SK-N-SH (cell line): ENCODE measurements at regions not wholly inside any gene's neighbourhood (a gene's known extent, or its start where the extent isn't known, plus 50 kb on each side); places are given as distances from the start of the nearest gene placed in this dataset.

Experiments used
- CHD2 ChIP-seq: fragments of 150-350 bp; IDR thresholded peaks from 2 replicates; pipeline ENCODE4 v1.6.1; 2018; ENCODE audit warnings: low read length; ENCODE audit not compliant: partially characterized antibody
- EZH2phosphoT487 ChIP-seq: fragments of 200-600 bp; sonication (generic); IDR thresholded peaks from 2 replicates; pipeline ENCODE4 v1.6.1; 2017; ENCODE audit warnings: low read depth, mixed run types, mild to moderate bottlenecking, antibody characterized with exemption, moderate library complexity, borderline replicate concordance
- FOXM1 ChIP-seq: IDR thresholded peaks from 2 replicates; pipeline ENCODE4 v1.4.0; 2012; ENCODE audit warnings: low read depth, mild to moderate bottlenecking
- GABPA ChIP-seq: IDR thresholded peaks from 2 replicates; pipeline ENCODE4 v1.4.0; 2012; ENCODE audit warnings: low read depth, mild to moderate bottlenecking
- POLR2AphosphoS5 ChIP-seq: IDR thresholded peaks from 2 replicates; pipeline ENCODE4 v1.6.1; 2012; ENCODE audit warnings: low read depth, low read length
- RFX5 ChIP-seq: IDR thresholded peaks from 2 replicates; pipeline ENCODE4 v1.6.1; 2012; ENCODE audit warnings: mild to moderate bottlenecking, improper control_type of control experiment, low read length
- SIN3A ChIP-seq: IDR thresholded peaks from 2 replicates; pipeline ENCODE4 v1.6.1; 2012; ENCODE audit warnings: low read depth, mild to moderate bottlenecking, low read length, moderate library complexity, borderline replicate concordance
- SMC3 ChIP-seq: IDR thresholded peaks from 2 replicates; pipeline ENCODE4 v1.6.1; 2012; ENCODE audit warnings: low read depth, low read length, improper control_type of control experiment
- TEAD4 ChIP-seq: IDR thresholded peaks from 2 replicates; pipeline ENCODE4 v1.4.0; 2012; ENCODE audit warnings: mild to moderate bottlenecking, borderline replicate concordance; ENCODE audit not compliant: insufficient read depth
- TF ChIP-seq, protein P1 (sequence below): fragments of 200-600 bp; sonication (generic); IDR thresholded peaks from 2 replicates; pipeline ENCODE4 v1.6.1; 2017; ENCODE audit warnings: antibody characterized with exemption, mild to moderate bottlenecking, moderate library complexity
- TF ChIP-seq, protein P2 (sequence below): IDR thresholded peaks from 2 replicates; pipeline ENCODE4 v1.4.0; 2012; ENCODE audit warnings: low read depth

- TF ChIP-seq, protein P1, sequence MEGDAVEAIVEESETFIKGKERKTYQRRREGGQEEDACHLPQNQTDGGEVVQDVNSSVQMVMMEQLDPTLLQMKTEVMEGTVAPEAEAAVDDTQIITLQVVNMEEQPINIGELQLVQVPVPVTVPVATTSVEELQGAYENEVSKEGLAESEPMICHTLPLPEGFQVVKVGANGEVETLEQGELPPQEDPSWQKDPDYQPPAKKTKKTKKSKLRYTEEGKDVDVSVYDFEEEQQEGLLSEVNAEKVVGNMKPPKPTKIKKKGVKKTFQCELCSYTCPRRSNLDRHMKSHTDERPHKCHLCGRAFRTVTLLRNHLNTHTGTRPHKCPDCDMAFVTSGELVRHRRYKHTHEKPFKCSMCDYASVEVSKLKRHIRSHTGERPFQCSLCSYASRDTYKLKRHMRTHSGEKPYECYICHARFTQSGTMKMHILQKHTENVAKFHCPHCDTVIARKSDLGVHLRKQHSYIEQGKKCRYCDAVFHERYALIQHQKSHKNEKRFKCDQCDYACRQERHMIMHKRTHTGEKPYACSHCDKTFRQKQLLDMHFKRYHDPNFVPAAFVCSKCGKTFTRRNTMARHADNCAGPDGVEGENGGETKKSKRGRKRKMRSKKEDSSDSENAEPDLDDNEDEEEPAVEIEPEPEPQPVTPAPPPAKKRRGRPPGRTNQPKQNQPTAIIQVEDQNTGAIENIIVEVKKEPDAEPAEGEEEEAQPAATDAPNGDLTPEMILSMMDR: no peak
- no peak for TF ChIP-seq TEAD4
- TF ChIP-seq SMC3: no peak
- TF ChIP-seq, protein P2, sequence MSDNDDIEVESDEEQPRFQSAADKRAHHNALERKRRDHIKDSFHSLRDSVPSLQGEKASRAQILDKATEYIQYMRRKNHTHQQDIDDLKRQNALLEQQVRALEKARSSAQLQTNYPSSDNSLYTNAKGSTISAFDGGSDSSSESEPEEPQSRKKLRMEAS: no peak
- no peak for TF ChIP-seq FOXM1
- no peak for TF ChIP-seq CHD2
- TF ChIP-seq POLR2AphosphoS5: no peak
- TF ChIP-seq RFX5: no peak
- TF ChIP-seq SIN3A: no peak
- no peak for TF ChIP-seq GABPA
- no peak for TF ChIP-seq EZH2phosphoT487
Observed at GRCh38 chr4:160364217-160364616, 1261.3 kb downstream of the RAPGEF2 start.
